HepG2 (cell line): ENCODE measurements at regions not wholly inside any gene's neighbourhood (a gene's known extent, or its start where the extent isn't known, plus 50 kb on each side); places are given as distances from the start of the nearest gene placed in this dataset.

Source experiments
- ARID2 ChIP-seq: sonication (generic); formaldehyde crosslinking; IDR thresholded peaks from 2 replicates; pipeline ENCODE4 v1.8.1; 2022; ENCODE audit warnings: mild to moderate bottlenecking, missing genetic modification reagents, borderline replicate concordance
- CREB1 ChIP-seq, 2 experiments: fragments of 450-650 bp in 1 of 2; IDR thresholded peaks; 2 replicates each; pipeline ENCODE4 v1.6.1; 2016 to 2017; ENCODE audit warnings: control low read depth in 1 of 2, mild to moderate bottlenecking in 1 of 2, missing compliant biosample characterization in 1 of 2, missing genetic modification characterization in 1 of 2
- EP300 ChIP-seq, 3 experiments: sonication (generic) in 1 of 3; formaldehyde crosslinking in 1 of 3; IDR thresholded peaks; 2 replicates each; pipeline versions ENCODE4 v1.5.1 to v1.6.1; 2011 to 2020; ENCODE audit warnings: low read depth in 2 of 3, low read length in 2 of 3, borderline replicate concordance in 1 of 3, improper control_type of control experiment in 1 of 3, mild to moderate bottlenecking in 1 of 3, missing genetic modification reagents in 1 of 3, moderate library complexity in 1 of 3
- EZH2 ChIP-seq: conservative IDR thresholded peaks from 2 replicates; pipeline ENCODE4 v1.6.1; 2012; ENCODE audit warnings: mild to moderate bottlenecking, low read depth, low read length, moderate library complexity
- MAFF ChIP-seq: IDR thresholded peaks from 2 replicates; pipeline ENCODE4 v1.6.1; 2011; ENCODE audit warnings: low read depth, low read length, improper control_type of control experiment
- MBD4 ChIP-seq: IDR thresholded peaks from 2 replicates; pipeline ENCODE4 v1.6.1; 2012; ENCODE audit warnings: low read length, inconsistent platforms, borderline replicate concordance
- NCOR1 ChIP-seq: fragments of 200-600 bp; sonication (generic); IDR thresholded peaks from 2 replicates; pipeline ENCODE4 v1.7.0; 2017; ENCODE audit warnings: antibody characterized with exemption, low read length, borderline replicate concordance
- XRCC5 ChIP-seq: fragments of 200-400 bp; formaldehyde crosslinking; optimal IDR thresholded peaks from 2 replicates; pipeline ENCODE3; 2017; ENCODE audit warnings: mild to moderate bottlenecking, low read length
- ZNF546 ChIP-seq: sonication (generic); formaldehyde crosslinking; conservative IDR thresholded peaks from 2 replicates; pipeline ENCODE4 v1.8.1; 2023; ENCODE audit warnings: mild to moderate bottlenecking, missing genetic modification reagents
- ZNF777 ChIP-seq: sonication (generic); formaldehyde crosslinking; IDR thresholded peaks from 2 replicates; pipeline ENCODE4 v1.4.0; 2020; ENCODE audit warnings: missing genetic modification reagents
- TF ChIP-seq, protein P1 (sequence below), 2 experiments: IDR thresholded peaks; 2 replicates each; pipeline ENCODE4 v1.6.1; 2011 to 2012; ENCODE audit warnings: low read length in 2 of 2, borderline replicate concordance in 1 of 2, low read depth in 1 of 2, mild to moderate bottlenecking in 1 of 2, moderate library complexity in 1 of 2
- TF ChIP-seq, protein P2 (sequence below): sonication (generic); formaldehyde crosslinking; IDR thresholded peaks from 2 replicates; pipeline ENCODE4 v1.5.0; 2020; ENCODE audit warnings: mild to moderate bottlenecking, missing genetic modification reagents, moderate library complexity
- TF ChIP-seq, protein P3 (sequence below): IDR thresholded peaks from 2 replicates; pipeline ENCODE4 v1.6.1; 2016; ENCODE audit warnings: low read depth, borderline replicate concordance

DNA sequence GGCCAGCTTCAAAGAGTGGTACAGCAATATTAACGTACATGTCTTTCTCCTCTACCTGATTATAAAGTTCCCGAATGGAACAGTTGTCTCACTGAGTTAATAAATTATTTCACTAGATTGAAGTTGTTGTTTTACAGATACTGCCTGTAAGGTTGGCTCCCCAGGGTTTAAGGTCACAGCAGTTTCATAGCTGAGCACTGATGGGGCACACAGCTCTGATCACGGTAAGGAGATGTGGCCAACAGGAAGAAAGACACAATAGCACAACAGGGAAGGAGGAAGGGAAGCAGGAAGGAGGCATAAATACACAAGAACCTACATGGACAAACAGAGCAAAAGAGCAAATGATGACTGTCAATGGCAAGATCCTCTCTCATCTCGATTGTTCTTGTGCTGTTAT is 215.6 kb downstream of the WNT5A start:
- TF ChIP-seq MBD4 (no peak), EP300 (IDR thresholded peaks at IDR 0.05; ENCODE audit: low read depth in 2 of 2, low read length in 2 of 2) (no peak), EP300 (CRISPR knock-in tag; IDR thresholded peaks at IDR 0.05; ENCODE audit: borderline replicate concordance) (no peak), EZH2 (no peak), MAFF (no peak), NCOR1 (no peak), CREB1 (IDR thresholded peaks at IDR 0.05) (no peak), CREB1 (CRISPR knock-in tag; IDR thresholded peaks at IDR 0.05) (no peak), ZNF777 (no peak), ZNF546 (CRISPR knock-in tag) (no peak), ARID2 (no peak), XRCC5 (no peak)
- TF ChIP-seq, protein P1, sequence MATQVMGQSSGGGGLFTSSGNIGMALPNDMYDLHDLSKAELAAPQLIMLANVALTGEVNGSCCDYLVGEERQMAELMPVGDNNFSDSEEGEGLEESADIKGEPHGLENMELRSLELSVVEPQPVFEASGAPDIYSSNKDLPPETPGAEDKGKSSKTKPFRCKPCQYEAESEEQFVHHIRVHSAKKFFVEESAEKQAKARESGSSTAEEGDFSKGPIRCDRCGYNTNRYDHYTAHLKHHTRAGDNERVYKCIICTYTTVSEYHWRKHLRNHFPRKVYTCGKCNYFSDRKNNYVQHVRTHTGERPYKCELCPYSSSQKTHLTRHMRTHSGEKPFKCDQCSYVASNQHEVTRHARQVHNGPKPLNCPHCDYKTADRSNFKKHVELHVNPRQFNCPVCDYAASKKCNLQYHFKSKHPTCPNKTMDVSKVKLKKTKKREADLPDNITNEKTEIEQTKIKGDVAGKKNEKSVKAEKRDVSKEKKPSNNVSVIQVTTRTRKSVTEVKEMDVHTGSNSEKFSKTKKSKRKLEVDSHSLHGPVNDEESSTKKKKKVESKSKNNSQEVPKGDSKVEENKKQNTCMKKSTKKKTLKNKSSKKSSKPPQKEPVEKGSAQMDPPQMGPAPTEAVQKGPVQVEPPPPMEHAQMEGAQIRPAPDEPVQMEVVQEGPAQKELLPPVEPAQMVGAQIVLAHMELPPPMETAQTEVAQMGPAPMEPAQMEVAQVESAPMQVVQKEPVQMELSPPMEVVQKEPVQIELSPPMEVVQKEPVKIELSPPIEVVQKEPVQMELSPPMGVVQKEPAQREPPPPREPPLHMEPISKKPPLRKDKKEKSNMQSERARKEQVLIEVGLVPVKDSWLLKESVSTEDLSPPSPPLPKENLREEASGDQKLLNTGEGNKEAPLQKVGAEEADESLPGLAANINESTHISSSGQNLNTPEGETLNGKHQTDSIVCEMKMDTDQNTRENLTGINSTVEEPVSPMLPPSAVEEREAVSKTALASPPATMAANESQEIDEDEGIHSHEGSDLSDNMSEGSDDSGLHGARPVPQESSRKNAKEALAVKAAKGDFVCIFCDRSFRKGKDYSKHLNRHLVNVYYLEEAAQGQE (IDR thresholded peaks at IDR 0.05; ENCODE audit: borderline replicate concordance in 1 of 2, low read depth in 1 of 2, low read length in 2 of 2) = no peak
- TF ChIP-seq, protein P2, sequence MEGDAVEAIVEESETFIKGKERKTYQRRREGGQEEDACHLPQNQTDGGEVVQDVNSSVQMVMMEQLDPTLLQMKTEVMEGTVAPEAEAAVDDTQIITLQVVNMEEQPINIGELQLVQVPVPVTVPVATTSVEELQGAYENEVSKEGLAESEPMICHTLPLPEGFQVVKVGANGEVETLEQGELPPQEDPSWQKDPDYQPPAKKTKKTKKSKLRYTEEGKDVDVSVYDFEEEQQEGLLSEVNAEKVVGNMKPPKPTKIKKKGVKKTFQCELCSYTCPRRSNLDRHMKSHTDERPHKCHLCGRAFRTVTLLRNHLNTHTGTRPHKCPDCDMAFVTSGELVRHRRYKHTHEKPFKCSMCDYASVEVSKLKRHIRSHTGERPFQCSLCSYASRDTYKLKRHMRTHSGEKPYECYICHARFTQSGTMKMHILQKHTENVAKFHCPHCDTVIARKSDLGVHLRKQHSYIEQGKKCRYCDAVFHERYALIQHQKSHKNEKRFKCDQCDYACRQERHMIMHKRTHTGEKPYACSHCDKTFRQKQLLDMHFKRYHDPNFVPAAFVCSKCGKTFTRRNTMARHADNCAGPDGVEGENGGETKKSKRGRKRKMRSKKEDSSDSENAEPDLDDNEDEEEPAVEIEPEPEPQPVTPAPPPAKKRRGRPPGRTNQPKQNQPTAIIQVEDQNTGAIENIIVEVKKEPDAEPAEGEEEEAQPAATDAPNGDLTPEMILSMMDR (CRISPR knock-in tag) = no peak
- TF ChIP-seq, protein P3, sequence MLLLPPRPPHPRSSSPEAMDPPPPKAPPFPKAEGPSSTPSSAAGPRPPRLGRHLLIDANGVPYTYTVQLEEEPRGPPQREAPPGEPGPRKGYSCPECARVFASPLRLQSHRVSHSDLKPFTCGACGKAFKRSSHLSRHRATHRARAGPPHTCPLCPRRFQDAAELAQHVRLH = no peak
